ENCODE measurements at regions not wholly inside any gene's neighbourhood (a gene's known extent, or its start where the extent isn't known, plus 50 kb on each side); places are given as distances from the start of the nearest gene placed in this dataset.

DNA sequence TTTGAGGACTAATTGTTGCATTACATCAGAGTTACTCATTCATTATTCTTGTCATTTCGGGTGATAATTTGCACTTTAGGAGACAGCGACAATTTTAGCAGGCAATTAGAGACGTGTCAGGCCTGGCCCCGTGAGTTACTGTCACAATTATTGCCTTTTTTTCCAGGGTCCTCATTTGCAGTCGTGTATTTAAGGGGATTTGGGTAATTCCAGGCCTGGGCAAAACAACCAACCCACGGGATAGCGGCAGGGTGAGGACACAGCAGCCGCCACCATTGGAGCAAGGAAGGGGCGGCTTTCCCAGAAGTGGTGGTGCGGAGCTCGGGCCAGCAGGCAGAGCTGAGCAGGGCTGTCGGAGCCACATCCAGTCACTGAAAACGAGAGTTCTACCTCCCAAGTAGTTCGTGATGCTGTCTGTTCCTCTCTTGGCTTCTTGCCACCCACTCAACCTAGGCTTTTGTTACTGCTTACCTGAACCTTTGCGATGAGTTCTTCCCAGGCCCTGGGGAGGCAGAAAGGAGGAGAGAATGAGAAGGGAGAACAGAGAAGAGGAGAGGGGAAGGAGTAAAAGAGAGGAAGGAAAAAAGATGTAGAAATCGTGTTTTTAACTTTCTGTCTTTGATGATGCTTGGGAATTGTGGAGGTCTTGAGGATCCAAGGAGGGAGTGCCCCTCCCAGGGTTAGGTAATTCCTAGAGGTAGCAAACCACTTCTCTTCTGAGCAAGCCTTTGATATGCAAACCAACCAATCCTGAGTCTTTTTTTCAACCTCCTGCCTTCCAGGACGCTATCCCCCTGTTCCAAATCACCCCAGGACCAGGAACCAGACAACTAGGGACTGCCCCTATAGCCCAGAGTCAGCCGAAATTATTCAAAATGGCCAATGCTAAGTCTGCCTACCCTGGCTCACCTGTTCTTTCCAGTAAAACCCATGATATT lies 236.1 kb downstream of the MIAT start:
- H2AFZ ChIP-seq (ENCODE audit: low read length), result no peak overlapping the region
- no peaks in the 10 kb centered on the region for H3F3A ChIP-seq (ENCODE audit: insufficient read depth, low read length)
- TF ChIP-seq EZH2 (IDR thresholded peaks at IDR 0.05; ENCODE audit: borderline replicate concordance, low read length), result no peak
- H3K36me3 ChIP-seq (ENCODE audit: insufficient read depth, low read length), result no peaks in the 10 kb centered on the region
- H4K20me1 ChIP-seq (ENCODE audit: insufficient read depth, low read length), result no peaks in the 10 kb centered on the region
- H3K9ac ChIP-seq (ENCODE audit: low read length), result no peak overlapping the region
- H3K27ac ChIP-seq (ENCODE audit: low read depth, low read length, poor library complexity, severe bottlenecking), result no peak overlapping the region
- no peaks in the 10 kb centered on the region for H3K9me2 ChIP-seq (ENCODE audit: low read depth, low read length)
- H3K27me3 ChIP-seq (ENCODE audit: insufficient read depth, low read length), result peaks cover 10% of the 10 kb centered on the region; the same call in 1 of the 2 replicates
- H3K79me2 ChIP-seq (ENCODE audit: insufficient read depth, low read length), result no peaks in the 10 kb centered on the region
- no peaks in the 10 kb centered on the region for H3K4me1 ChIP-seq (ENCODE audit: insufficient read depth, low read length, severe bottlenecking)
- H3K9me3 ChIP-seq (ENCODE audit: low read length), result no peaks in the 10 kb centered on the region
- H3K4me2 ChIP-seq (ENCODE audit: low read length), result no peak overlapping the region
- no peak overlapping the region for H3K4me3 ChIP-seq (ENCODE audit: low read depth, low read length, poor library complexity, severe bottlenecking)

DNA sequence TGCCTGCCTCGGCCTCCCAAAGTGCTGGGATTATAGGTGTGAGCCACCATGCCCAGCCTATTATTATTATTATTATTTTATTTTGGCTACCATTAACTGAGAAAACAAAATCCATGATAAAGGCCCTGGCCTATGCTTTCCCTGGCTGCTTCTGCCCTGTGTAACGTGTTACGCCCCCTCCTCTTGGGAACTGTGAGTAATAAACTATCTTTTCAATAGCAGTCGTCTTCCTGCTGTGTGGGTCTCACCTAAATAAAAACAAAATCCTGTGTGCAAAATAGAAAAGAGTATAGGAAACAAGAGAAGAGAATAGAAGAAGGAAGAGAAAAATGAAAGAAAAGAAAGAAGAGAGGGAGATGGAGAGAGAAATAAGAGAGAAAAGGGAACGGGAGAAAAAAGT lies 237.0 kb downstream of the MIAT start:
- Histone ChIP-seq H3K9me3 (ENCODE audit: low read length) (no peaks in the 10 kb centered on the region), H3K79me2 (ENCODE audit: insufficient read depth, low read length) (no peaks in the 10 kb centered on the region), H3K4me3 (ENCODE audit: low read depth, low read length, poor library complexity, severe bottlenecking) (no peak overlapping the region), H3K27ac (ENCODE audit: low read depth, low read length, poor library complexity, severe bottlenecking) (no peak overlapping the region), H3K36me3 (ENCODE audit: insufficient read depth, low read length) (no peaks in the 10 kb centered on the region), H3K4me2 (ENCODE audit: low read length) (no peak overlapping the region), H3K9me2 (ENCODE audit: low read depth, low read length) (no peaks in the 10 kb centered on the region), H2AFZ (ENCODE audit: low read length) (no peak overlapping the region), H3F3A (ENCODE audit: insufficient read depth, low read length) (no peaks in the 10 kb centered on the region), H3K27me3 (ENCODE audit: insufficient read depth, low read length) (peaks cover 10% of the 10 kb centered on the region; the same call in 1 of the 2 replicates), H3K4me1 (ENCODE audit: insufficient read depth, low read length, severe bottlenecking) (no peaks in the 10 kb centered on the region), H3K9ac (ENCODE audit: low read length) (no peak overlapping the region), H4K20me1 (ENCODE audit: insufficient read depth, low read length) (no peaks in the 10 kb centered on the region)
- no peak for TF ChIP-seq EZH2 (IDR thresholded peaks at IDR 0.05; ENCODE audit: borderline replicate concordance, low read length)
- TF ChIP-seq, protein P1, sequence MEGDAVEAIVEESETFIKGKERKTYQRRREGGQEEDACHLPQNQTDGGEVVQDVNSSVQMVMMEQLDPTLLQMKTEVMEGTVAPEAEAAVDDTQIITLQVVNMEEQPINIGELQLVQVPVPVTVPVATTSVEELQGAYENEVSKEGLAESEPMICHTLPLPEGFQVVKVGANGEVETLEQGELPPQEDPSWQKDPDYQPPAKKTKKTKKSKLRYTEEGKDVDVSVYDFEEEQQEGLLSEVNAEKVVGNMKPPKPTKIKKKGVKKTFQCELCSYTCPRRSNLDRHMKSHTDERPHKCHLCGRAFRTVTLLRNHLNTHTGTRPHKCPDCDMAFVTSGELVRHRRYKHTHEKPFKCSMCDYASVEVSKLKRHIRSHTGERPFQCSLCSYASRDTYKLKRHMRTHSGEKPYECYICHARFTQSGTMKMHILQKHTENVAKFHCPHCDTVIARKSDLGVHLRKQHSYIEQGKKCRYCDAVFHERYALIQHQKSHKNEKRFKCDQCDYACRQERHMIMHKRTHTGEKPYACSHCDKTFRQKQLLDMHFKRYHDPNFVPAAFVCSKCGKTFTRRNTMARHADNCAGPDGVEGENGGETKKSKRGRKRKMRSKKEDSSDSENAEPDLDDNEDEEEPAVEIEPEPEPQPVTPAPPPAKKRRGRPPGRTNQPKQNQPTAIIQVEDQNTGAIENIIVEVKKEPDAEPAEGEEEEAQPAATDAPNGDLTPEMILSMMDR (IDR thresholded peaks at IDR 0.05; ENCODE audit: low read length), result no peak

DNA sequence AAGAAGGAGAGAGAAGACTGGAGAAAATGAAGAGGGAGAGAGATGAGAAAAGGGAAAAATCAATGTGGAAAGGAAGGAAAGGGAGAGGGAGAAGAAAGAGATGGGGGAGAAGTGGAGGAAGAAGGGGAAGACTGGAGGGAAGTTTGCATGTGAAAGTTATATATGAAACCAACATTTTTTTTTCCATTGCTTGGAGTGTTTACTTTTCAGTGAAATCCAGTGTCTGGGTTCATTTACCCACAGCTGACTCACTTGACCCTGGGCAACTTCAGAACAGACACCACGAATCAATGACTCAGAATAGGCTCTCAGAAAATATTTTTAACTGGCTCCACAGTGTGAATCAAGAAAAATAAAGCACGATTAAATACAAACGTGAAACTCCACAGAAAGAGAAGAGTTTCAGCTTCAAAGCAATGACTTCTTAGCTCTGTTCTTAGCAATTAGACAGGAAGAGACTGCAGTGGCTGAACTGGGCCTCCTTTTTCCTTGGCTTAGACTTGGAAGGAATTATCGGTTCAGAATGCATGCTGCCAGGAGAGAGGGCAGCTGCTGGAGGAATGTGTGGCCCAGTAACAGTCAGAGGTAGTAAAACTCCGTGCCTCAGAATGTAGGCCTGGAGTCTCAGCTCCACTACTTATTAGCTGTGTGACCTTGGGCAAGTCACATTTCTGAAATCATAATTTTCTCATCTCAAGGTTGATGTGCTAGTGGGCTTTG lies 237.5 kb downstream of the MIAT start:
- Histone ChIP-seq H3K36me3 (ENCODE audit: insufficient read depth, low read length) (no peaks in the 10 kb centered on the region), H3K9me3 (ENCODE audit: low read length) (no peaks in the 10 kb centered on the region), H3K4me2 (ENCODE audit: low read length) (no peak overlapping the region), H3K9ac (ENCODE audit: low read length) (no peak overlapping the region), H3K27me3 (ENCODE audit: insufficient read depth, low read length) (peaks cover 10% of the 10 kb centered on the region; the same call in 1 of the 2 replicates), H3K9me2 (ENCODE audit: low read depth, low read length) (no peaks in the 10 kb centered on the region), H3K4me1 (ENCODE audit: insufficient read depth, low read length, severe bottlenecking) (no peaks in the 10 kb centered on the region), H3K79me2 (ENCODE audit: insufficient read depth, low read length) (no peaks in the 10 kb centered on the region), H3K27ac (ENCODE audit: low read depth, low read length, poor library complexity, severe bottlenecking) (no peak overlapping the region), H2AFZ (ENCODE audit: low read length) (no peak overlapping the region), H3K4me3 (ENCODE audit: low read depth, low read length, poor library complexity, severe bottlenecking) (no peak overlapping the region), H3F3A (ENCODE audit: insufficient read depth, low read length) (no peaks in the 10 kb centered on the region), H4K20me1 (ENCODE audit: insufficient read depth, low read length) (no peaks in the 10 kb centered on the region)
- TF ChIP-seq EZH2 (IDR thresholded peaks at IDR 0.05; ENCODE audit: borderline replicate concordance, low read length), result no peak
- TF ChIP-seq, protein P1 (IDR thresholded peaks at IDR 0.05; ENCODE audit: low read length), result no peak

All from OCI-LY1 (cell line).